HuH-7 (cell line): ENCODE measurements at regions not wholly inside any gene's neighbourhood (a gene's known extent, or its start where the extent isn't known, plus 50 kb on each side); places are given as distances from the start of the nearest gene placed in this dataset.
"Not testable (repeated sequence)": the region's sequence is repeated elsewhere in the genome, so short reads cannot be mapped to it uniquely, and the experiment has no call there.

Experiments used
- DNase-seq: peaks from one replicate; pipeline ENCODE4 v3.0.0; 2011; ENCODE audit warnings: low spot score

DNA sequence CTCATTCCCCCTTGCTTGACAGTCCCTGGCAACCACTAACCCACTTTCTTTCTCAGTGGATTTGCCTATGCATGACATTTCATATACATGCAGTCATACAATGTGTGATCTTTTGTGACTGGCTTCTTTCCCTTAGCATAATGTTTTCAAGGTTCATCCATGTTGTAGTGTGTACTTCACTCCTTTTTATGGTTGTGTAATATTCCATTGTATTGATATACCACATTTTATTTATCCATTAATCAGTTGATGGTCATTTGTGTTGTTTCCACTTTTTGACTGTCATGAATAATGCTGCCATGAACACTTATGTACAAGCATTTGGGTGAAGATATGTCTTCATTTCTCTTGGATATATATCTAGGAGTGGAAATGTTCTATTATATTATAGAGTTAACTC lies 127.7 kb upstream of the GRIK3 start:
- DNase-seq = no peak

DNA sequence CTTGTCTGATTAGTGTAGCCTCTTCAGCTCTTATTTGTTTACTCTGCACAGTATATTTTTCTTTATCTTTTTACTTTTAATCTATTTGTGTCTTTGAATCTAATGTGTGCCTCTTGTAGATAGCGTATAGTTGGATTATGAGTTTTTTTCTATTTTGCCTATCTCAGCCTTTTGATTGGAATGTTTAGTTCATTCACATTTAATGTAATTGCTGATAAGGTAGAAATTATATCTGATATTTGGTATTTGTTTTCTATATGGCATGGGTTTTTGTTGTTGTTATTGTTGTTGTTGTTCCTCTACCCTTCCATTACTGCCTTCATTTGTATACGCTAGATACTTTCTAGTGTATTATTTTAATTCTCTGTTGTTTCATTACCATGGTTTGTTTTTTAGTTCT lies 131.7 kb upstream of the GRIK3 start:
- DNase-seq = no peak

DNA sequence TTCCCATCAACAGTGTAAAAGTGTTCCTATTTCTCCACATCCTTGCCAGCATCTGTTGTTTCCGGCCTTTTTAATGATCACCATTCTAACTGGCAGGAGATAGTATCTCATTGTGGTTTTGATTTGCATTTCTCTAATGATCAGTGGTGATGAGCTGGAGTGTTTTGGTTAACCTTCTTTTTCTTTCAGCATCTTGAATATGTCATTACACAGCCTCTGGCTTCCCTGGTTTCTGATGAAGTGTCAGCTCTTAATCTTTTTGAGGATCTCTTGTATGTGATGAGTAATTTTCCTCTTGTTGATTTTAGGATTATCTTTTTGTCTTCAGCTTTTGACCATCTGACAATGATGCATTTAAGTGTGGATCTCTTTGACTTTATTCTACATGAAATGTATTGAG lies 133.2 kb upstream of the GRIK3 start:
- no peak for DNase-seq

DNA sequence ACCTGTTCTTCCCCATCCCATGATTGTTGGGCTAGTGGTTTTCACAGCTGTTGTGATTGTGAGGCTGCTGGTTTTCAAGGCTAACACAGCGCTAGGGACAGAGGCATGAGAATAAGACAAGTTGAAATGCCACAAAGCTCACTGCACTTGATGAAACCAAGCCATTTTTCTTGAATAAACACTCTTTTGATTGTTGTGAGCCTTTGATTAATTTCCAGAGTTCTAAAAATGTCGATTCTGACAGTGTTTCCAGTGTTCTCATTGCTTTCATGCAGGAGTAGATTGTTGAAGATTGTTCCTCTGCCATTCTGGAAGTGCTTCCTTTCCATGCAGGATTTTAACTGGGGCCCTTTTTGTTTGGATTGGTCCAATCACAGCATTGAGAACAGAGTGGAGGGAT lies 134.9 kb upstream of the GRIK3 start:
- DNase-seq = no peak

DNA sequence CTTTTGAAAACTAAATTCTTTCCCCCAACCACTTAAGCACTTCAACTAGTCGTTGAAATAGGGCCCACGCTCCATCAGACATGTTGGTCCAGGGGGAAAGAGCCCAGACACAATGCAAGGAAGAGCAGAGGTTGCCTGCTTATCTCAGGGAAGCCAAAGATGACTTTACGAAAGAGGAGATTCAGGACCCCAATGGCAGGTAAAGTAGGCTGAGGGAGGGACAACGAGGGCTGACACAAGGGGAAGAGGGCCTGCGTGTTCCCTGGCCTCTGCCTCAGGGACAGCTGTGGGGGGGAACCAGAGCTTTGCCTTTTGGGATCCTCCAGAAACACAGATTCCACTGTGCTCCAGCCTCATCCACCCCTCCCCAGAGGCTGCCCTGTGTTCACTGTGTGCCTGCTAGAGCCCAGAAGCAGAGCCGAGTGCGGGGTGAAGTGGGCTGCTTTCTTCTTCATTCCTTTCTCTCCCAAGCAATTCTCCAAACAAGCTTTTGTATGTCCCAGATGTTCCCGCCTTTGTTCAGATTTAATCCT lies 135.5 kb upstream of the GRIK3 start:
- DNase-seq = no peak

DNA sequence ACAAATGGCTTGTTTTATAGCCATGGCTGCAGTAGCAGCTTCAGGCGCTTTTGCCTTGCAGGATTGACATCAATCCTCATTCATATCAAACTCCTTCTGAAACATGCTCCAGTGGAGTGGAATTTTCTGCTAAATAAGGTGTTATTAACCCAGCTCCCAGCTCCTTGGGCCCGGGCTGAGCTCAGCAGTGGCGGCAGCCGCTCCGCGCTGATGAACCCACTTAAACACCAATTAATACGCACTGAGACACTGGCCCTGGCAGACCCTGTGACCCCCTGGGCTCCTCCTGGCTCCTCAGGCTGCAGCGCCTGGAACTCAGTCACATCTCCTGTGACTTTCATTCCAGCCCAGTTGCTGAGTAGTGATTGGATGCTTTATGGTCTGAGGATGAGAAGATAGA lies 137.4 kb upstream of the GRIK3 start:
- DNase-seq = no peak

GRCh38 chr1:37174341-37174740 lies 140.0 kb upstream of the GRIK3 start:
- DNase-seq = no peak

DNA sequence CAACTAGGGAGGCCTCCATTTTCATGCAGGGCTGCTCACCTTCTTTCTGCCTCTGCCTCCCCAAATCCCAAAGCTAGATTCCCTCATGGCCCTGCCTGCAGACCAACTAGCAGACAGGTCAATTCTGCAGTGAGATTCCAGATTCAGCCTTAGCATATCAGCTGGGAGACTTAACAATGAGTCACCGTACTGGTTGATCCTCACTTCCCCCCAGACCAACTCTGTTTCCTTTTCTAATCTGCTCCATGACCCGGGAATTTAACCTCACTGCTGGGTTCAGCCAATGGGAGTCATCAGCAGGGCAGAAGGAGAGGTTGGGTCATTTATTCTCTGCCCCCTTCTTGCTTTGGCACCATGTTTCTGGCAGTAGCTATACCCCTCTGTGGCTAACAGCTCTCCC lies 140.6 kb upstream of the GRIK3 start:
- no peak for DNase-seq

DNA sequence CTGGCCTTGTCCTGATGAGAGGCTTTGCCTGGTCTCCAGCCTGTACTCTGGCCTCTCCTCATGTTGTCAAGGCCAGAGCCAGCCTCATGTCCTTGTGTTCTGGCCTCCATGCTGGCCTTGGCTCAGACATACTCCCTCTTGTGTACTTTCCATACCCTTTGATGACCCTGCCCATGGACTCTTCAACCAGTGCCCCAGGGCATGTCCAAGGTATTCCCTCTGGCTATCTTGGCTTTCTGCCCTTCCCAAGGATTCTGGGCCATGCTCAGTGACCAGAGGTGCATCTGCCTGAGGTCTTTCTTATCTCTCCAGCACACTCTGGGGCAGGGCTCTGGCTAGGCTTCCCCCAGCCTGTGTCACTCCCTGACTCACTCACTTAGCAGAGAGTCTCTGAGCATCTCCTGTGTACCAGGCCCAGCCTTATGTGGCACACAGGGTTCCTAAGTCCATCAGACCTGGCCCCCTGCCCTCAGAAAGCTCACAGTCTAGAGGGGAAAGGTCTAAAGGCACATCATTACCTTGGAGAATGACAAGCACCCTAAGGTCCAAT lies 141.4 kb upstream of the GRIK3 start:
- DNase-seq = no peak

- no peak for DNase-seq
Observed at GRCh38 chr1:37176269-37176668, 142.0 kb upstream of the GRIK3 start.

- DNase-seq = no peak
Observed at GRCh38 chr1:37177230-37177864, 143.0 kb upstream of the GRIK3 start.

DNA sequence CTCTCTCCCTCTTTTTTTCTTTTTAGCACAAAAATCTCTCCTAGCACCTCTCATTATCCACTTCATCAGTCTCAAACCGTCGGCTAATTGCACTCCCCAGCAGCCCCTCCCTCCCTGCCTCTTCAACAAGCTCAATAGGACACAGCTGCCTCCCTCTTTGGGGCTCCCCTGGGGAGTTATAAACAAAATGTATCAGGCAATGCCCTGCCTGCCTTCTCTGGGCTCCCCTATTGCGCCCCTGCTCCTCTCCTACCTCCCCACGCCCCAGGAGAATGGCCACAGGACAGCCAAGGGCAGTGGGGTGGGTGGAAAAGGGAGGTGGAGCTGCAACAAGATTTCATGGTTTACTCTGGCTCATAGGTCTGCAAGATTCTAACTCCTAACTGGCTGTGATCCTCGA lies 147.1 kb upstream of the GRIK3 start:
- no peak for DNase-seq

DNA sequence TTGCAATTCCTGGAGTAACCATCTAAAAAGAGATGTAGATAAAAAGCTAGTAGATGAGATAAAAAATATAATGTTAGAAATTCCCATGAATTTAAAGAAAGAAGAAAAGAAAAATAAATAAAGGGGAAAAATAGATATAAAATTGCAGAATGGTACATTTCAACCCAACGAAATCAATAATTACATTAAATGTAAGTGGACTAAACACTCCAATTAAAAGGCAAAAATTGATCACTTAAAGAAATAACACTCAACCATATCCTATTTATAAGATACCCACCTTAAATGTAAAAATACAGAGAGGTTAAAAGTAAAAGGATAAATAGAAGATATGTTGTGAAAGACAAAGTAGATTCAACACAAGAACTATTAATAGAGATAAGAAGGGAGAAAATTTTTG lies 150.5 kb upstream of the GRIK3 start:
- no peak for DNase-seq

DNA sequence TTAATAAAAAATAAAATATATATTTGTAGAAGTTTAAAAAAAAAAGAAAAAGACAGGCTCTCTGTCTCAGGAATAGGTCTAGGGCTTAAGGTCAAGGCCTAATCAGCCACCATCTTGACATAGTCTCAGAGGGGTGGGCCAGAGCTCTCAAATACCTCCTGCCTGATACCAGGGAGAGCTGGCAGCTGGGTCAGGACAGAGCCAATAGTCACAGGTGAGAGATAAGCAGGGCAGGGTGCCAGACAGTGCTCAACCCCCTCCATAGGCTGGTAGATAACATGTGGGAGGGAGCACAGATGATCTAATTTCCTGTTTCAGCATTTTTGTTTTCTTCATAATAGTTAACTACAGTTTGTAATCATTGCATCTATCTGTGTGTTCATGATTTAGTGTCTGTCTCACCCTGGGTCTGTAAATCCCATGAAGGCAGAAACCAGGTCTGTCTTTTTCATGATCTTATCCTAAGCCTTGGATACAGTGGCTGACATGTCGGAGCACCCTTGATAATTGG lies 152.0 kb upstream of the GRIK3 start:
- no peak for DNase-seq

- DNase-seq = no peak
Observed at GRCh38 chr1:37189111-37189510, 154.8 kb upstream of the GRIK3 start.

GRCh38 chr1:37197411-37197810 lies 163.1 kb upstream of the GRIK3 start:
- no peak for DNase-seq

GRCh38 chr1:37214305-37214704 lies 180.0 kb upstream of the GRIK3 start:
- not testable (repeated sequence) for DNase-seq

- DNase-seq = no peak
Observed at GRCh38 chr1:37233606-37234005, 199.3 kb upstream of the GRIK3 start.

- no peak for DNase-seq
Observed at GRCh38 chr1:37234941-37235418, 200.7 kb upstream of the GRIK3 start.

DNA sequence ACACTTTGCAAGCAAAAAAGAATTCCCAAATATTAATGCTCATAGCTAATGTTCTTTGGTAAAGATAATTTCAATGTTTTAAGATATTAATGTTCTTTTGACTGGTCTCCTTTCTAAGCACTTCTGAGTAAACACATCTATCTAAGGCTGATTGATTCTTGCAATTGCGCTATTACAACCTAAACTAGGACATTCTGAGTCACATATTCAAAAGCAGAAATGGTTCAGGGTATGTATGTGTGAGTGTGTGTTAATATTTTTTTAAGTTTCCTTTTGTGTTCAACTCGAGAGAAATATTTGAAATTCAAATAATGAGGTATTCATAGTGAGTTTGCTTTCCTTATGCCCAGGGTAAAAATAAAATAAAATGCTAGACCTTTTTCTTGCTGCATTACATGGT lies 203.6 kb upstream of the GRIK3 start:
- DNase-seq = no peak

DNA sequence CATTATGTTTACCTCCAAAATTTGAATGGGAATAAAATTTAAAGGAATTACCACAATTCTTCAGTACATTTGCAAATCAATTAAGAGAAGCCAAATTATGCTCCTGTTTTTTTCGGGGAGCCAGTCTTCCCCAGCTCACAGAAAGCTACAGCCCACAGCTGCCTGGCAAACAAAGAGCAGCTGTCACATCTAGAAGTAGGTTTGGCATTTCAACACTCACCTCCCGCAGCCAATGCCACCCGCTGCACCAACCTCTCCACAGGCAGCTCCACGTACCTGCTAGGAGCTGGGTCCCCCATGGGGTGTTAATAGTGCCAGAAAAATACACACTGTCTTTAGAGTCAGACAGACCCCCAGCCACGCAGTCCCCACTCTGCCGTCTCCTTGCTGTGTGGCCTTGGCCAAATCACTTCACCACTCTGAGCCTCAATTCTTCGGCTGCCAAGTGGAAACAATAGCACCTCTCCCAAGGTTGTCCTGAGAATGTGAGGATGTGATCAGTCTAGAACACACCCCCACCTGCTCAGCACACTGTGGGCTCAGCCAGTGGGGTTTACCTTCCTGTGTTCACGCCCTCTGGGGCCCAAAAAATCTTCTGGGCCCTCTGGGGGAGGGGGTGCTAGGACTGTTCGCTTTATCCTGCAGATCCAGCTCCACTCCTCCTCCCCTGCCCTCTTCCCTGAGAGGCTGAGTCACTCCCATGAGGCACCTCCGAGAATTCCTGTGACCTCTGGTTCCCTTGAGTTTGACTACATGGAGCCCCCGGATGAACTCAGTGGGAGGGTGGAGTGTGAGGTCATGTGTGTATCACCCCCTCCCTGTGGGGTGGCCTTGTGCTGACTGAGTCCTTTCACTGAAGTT lies 204.3 kb upstream of the GRIK3 start:
- DNase-seq = no peak

- no peak for DNase-seq
Observed at GRCh38 chr1:37239225-37239740, 205.0 kb upstream of the GRIK3 start.

GRCh38 chr1:37240897-37241296 lies 206.6 kb upstream of the GRIK3 start:
- DNase-seq = no peak
